ENCODE measurements at regions not wholly inside any gene's neighbourhood (a gene's known extent, or its start where the extent isn't known, plus 50 kb on each side); places are given as distances from the start of the nearest gene placed in this dataset.
"Not testable (repeated sequence)": the region's sequence is repeated elsewhere in the genome, so short reads cannot be mapped to it uniquely, and the experiment has no call there.

DNA sequence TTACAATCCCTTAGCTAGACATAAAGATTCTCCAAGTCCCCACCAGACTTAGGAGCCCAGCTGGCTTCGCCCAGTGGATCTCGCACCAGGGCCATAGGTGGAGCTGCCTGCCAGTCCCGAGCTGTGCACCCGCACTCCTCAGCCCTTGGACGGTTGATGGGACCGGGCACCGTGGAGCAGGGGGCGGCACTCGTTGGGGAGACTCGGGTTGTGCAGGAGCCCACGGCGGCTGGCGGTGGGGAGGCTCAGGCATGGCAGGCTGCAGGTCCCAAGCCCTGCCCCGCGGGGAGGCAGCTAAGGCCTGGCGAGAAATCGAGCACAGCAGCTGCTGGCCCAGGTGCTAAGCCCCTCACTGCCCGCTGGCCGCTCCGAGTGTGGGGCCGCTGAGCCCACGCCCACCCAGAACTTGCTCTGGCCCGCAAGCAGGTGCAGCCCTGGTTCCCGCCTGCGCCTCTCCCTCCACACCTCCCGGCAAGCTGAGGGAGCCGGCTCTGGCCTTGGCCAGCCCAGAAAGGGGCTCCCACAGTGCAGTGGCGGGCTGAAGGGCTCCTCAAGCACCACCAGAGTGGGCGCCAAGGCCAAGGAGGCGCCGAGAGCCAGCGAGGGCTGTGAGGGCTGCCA lies 275.0 kb upstream of the PDE3A start:
- not testable (repeated sequence) for FAIRE-seq

DNA sequence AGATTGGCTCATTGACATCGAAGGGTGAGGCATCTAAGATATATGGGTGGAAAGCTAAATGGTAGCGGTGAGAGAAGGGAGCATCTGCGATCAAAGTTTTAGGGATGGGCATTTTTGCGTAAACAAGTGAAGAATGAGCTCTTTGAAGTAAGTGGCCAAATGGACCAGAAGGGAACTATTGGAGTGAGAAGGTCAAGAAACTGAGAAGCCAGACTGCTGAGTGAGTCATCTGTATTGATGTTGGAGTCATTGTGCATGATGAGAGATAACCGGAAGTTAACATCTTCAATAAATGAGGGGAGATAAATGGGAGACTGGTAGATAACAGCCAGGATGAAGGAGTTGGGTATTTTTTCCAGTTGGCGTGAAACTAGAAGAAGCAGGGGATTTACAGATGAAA lies 271.9 kb upstream of the PDE3A start:
- FAIRE-seq = no peak

DNA sequence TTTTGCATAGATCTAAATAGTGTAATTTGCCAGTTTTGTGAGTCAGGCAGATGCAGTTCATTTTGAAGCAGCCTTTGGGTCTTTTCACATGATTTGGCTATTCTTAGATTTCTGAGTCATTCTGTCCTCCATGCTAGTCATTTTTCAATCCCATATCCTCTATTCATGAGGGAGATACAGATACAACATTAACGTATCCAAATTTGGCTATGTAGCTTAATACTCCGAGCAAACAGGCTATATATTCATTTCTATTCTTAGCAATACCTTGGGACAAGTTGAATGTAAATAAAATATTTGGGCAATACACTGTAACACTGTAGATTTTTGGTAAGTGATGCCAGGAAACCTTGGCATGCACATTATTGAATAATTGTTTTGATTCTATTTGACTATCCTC lies 270.7 kb upstream of the PDE3A start:
- no peak for FAIRE-seq

DNA sequence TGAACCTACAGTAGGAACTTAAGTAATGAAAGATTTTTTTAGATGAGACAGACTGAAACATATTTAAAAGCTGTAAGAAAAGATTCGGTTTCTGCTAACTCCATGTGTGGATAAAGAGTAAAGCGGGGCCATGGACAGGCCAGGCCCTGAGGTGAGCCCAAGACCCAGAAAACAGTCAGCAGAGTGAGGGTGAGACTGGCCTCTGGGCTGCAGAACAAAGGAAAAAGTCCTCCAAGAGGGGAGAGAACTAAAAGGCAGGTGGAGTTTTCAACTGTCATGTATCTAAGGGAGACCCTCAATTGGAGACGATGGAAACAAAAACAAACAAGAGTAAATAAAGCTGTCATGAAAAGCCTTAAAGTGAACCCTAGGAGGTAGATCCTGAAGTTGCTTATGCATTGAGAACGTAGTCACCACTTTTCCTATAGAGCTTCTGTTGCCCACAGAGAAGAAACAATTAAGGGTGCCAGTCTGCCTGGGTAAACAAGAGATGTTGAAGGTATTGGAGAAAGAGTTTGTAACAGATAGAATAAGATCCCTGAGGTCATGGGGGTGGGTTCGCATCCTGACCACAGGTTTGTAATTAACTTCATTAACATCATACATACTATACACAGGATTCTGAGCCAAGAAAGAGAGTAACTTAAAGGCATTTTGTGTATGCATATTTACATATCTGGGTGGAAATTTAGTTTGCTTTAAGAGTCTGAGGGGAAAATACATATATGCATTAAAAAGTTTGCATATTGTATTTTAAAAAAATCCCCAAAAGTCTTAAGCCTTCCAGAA lies 268.7 kb upstream of the PDE3A start:
- FAIRE-seq = no peak

DNA sequence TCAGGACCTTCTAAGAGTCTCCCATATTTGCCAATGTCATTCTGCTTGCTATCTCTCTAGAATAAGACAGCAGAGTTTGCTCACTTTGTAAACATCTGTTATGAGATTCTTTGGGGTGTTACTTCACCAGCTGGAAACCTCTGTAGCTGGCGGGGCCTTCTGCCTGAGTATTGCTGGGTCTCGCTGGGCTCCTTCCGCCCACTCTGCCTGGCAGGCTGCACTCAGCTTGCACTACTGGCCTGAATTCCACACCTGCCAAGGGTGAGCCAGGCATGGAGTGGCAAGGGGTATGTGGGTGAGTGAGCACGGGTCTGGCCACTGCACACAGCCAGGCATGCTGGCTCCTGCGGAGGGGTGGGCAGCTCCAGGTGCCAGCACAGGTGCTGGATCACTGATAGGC lies 267.3 kb upstream of the PDE3A start:
- no peak for FAIRE-seq

DNA sequence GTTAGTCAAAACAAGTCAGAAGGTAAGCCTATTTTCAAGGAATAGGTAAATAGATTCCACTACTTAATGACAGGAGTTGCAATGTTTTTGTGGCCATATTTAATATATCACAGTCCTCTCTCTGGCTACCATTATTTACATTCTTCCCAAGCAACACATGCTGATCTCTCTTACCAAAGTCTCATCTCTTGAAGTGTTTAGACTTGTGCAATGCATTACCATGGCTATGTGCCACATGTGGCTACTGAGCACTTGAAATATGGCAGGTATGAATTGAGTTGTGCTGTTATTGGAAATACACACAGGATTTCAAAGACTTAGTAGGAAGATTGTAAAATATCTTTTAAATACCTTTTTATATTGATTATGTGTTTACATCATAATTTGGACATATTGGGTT lies 262.4 kb upstream of the PDE3A start:
- no peak for FAIRE-seq

DNA sequence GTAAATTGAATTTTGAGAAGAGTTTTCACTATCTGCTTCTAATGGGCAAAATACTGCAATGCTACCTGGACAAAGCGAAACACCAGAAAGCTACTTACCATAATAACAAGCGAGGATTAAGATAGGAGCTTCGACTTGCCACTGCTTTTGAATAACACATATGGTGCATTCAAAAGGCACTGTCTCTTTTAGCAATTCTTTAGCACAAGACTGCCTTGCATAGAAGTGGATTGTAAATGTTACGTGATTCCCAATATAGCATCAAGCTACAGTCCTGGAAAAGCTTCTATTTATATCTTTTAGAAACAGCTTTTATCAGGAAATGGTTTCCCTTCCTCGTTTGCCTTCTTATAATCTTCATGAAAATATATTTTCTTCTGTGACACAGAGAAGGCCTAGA lies 258.7 kb upstream of the PDE3A start:
- FAIRE-seq = no peak

DNA sequence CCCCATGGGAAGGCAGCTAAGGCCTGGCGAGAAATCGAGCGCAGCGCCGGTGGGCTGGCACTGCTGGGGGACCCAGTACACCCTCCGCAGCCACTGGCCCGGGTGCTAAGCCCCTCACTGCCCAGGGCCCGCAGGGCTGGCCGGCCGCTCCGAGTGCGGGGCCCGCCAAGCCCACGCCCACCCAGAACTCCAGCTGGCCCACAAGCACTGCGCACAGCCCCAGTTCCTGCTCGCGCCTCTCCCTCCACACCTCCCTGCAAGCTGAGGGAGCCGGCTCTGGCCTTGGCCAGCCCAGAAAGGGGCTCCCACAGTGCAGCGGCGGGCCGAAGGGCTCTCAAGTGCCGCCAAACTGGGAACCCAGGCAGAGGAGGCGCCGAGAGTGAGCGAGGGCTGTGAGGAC lies 253.0 kb upstream of the PDE3A start:
- FAIRE-seq = not testable (repeated sequence)

DNA sequence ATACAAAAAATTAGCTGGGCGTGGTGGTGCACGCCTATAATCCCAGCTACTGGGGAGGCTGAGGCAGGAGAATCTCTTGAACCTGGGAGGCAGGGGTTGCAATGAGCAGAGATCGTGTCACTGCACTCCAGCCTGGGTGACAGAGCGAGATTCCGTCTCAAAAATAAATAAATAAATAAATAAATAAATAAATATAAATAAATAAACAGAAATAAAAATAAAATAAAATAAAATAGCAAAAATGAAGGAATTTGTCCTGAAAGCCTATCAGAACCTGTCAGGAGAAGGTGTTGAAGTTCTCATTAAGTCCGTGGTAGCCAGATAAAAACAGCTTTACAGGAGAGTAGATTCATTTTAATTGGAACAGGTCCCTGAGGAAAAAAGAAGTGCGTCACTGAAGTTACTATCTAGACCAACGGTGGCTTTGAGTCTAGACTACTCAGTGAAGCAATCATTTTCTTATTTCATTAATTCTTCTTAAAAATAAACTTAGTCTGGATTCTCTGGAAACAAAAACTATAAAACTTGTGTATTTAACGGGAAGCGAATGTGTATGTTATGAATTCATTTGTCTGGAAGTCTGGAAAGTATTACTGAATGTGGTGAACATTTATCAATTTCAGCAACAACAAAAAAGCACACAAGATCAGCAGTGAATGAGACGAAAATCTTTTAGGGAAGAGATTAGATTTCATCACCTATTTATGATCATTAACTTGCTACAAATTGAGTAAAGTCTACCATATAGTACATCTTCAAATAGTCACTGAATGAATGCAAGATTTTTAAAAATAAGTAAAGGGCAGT lies 248.5 kb upstream of the PDE3A start:
- FAIRE-seq = no peak

DNA sequence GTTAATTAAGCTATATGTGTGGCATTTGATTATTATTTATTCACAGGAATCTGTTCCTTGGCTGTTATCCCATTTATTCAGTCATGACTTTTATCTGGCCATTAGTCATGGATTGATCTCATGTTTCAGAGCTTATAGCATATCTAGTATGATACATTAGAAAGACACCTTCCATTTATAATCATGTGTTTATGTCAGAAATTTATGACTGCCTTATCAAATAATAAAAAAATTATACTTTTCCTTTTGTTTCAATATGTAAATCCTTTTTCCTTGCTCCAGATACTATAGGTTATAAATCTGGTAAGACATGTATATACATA lies 248.0 kb upstream of the PDE3A start:
- no peak for FAIRE-seq

DNA sequence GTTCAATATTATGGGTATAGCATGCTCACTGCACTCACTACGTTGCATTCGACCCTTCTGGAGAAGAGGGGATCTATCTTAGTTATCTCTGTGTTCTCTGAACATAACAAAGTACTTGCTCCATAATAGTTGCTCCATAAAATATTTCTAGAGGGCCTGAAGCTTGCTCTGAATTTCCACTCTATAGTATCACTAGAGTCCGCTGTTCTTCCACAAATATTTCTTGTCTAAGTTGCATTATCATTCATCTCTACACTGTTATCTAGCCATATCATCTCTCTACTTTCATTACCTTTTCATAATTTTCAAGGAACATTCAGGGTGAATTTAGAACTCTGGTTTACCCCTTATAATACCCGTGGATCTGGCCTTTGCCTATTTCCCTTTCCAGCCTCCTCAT lies 246.1 kb upstream of the PDE3A start:
- FAIRE-seq = no peak

DNA sequence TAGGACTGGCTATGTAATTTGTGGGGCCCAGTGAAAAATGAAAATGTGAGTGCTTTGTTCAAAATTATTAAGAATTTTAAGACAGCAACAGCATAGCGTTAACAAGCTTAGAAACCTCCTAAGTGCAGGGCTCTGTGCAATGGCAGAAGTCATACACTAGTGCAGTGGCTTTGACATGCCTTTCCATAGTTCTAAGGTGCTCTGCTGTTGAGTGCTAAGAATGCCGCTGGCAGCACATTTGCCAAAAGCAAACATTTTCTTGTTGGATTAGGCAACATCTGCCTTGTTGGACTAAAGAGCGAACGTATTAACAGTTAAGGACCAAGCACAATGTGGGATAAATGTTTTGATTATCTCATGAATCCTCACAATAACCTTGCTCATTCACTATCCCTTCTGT lies 244.9 kb upstream of the PDE3A start:
- no peak for FAIRE-seq

DNA sequence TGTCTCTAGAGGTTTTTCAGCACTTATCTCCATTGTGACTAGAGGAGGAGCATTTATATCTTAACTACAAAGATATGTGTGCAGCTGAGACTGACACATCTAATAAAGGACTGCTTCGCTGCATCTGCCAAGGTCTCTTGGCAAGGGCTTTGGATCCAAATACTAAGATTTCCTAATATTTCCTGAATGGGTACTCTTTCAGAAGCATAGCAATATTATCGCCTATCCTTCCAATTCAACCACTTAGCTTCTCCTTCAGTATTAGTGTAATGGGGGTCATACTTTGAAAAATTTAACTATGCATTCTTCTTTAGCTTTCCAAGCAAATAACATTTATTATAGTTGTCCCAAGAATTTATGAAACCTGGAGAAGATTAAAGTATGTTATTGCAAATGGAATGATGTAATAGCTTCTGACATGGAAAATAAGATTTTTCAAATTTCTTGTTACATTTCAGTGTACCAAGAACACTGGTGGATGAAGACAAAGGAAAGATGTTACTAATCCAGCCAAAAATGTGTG lies 243.0 kb upstream of the PDE3A start:
- FAIRE-seq = no peak

DNA sequence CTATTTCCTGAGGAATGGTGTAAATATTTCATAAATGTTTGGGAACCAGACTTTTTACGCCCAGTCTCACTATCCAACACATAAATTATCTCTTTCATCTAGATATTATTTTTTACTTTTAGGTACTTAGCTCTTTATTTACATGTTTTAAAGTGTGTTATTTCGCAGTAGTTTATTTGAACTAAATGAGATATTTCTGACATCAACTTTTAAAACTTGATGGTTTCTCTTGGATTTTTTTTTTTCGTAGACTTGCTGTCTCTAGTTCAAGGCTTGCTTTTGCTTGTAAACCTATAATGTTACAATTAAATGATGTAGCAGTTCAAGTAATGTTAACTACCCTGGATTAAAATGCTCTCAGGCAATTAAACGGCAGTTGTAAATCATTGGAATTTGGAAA lies 241.7 kb upstream of the PDE3A start:
- FAIRE-seq = no peak

DNA sequence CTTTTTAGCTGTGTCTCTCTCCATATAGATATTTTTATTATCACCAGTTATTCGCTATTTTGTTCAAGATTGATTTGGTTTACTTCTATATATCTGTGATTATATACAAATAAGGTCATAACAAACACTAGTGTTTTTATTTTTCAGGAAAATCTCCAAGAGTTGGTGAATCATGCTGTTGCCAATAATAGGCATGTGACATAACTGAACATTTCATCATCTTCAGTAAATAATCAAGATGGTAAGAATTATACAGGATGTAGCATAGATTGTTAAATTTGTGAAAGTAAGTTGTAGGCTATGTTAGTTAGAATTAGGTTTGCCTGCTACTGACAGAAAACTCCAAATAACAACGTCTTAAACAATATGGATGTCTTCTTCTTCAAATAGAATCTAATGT lies 240.9 kb upstream of the PDE3A start:
- FAIRE-seq = no peak

DNA sequence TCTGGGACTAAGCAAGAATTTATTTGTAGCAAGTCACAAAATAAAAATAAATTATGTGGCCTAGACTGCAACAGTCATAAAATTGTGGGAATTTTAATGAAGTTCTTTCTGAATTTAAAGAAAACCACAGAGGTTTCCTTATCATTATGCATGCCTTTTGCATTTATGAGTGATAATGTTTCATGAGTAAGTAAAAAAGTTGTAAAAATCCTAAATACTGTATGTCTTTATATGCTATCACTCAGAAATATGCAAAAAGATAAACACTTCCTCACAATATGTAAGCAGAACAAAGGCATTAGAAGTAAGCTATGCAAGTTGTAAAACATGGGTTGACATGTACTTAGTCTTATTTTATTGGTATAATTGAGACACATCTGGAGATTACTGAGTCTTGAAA lies 239.4 kb upstream of the PDE3A start:
- no peak for FAIRE-seq

DNA sequence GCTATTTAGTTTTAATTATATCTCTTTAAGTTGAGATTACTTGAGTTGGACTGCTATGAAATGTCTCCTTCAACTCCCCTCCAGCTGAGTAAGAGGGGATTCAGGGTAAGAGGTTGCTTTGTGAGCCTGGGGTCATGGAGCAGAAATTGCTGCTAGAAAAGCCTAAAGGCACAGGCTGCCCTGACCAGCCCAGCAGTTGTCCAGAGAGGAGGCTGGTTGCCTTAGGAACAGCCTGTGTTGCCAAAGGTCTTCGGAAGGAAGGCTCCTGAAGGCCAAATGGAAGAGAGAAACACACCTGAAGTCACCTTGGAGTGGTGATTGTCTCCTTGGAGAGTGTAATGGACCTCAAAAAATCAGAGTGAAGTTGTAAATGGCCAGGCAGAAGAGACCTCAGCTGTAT lies 235.5 kb upstream of the PDE3A start:
- no peak for FAIRE-seq

DNA sequence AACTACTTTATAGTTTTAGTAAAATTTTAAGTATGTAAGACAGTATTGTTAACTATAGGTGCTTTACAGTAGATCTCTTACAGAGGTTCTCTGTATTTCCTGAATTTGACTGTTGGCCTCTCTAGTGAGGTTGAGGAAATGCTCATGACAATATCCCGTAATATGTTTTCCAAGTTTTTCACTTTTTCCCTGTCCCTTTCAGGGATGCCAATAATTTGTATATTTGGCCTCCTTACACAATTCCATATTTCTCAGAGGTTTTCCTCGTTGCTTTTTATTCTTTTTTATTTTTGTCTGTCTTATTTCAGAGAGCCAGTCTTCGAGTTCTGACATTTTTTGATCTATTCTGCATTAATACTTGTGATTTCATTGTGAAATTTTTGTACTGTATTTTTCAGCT lies 233.7 kb upstream of the PDE3A start:
- FAIRE-seq = no peak

DNA sequence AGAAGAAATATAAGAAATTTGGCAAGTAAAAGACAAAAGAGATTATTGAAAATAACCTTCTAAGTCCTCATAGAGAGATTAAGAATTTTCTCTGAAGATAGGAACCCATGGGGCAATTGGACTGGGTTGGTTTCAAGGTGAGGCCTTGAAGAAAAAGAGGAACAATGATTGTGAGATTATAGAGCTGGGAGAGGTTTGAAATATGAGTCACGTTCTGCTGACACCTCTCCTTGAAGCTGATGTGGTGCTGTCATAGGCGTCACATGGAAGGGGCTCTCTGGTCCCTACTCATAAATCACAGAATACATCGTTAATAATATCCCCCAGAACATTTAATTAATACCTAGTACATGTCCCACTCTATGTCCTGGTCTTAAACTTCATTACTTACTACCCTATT lies 227.6 kb upstream of the PDE3A start:
- FAIRE-seq = no peak

DNA sequence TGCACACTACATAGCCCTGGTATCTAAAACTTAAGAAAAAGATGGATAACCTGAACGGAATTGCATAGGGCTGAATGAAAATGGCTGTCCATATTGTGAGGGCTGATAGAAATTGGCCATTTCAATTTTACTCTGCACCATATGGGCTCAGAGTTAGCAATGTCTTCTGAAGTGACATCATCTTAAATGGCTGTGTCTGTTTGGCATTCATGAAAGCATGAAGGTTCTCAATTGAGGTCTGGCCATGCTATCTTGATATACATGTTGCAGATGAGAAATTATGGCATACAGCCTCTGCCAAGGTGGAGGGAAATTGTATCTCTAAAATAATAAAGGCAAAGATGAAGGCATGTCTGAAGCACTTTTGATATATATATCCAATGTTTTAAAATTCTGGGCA lies 226.0 kb upstream of the PDE3A start:
- FAIRE-seq = no peak

DNA sequence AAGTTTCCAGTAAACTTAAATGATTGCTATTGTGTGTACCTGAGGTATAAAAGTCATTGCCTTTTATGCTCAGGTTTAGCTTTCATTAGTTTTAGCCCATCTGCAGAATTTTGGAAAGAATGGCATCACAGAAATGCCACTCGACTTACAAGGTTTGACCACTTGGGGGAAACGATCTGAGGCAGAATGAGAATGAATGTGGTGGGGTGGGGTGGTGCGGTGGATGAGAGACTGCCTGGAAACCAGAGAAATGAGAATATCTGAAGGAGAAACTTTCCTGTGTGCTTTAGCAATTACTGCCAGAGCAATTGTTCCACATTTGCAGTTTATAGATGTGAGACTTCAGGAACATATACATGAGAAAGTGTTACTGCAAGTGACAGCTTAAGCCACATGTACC lies 225.4 kb upstream of the PDE3A start:
- no peak for FAIRE-seq

DNA sequence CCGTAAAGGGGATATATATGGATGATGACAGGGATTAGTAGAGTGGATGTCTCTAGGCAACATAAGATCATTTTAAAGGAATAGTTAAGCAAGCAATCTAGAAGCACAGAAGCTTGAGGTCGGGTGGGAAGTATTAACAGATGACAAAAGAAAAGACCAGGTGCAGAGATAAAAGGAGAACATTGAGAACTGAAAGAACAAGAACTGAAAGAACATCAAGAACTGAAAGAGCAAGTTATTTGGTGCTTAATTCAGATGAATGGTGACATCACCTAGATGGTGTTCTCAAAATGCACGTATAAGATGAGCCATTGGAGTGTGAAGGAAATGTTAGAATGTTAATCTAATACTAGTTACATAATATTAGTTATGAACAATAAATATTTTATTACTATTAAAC lies 224.0 kb upstream of the PDE3A start:
- no peak for FAIRE-seq

DNA sequence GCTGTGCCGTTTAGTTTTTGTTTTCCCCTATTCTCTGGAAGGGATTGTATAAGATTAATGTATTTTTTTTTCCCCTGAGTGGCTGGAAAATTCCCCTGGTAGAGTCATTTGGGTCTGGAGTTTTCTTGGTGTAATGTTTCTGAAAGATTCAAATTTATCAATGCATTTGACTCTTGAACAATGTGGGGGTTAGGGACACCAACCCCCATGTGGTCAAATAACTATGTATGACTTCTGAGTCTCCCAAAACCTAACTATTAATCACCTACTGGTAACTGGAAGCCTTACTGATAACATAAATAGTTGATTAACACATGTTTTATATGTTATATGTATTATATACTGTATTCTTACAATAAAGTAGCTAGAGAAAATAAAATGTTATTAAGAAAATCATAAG lies 220.1 kb upstream of the PDE3A start:
- FAIRE-seq = no peak

DNA sequence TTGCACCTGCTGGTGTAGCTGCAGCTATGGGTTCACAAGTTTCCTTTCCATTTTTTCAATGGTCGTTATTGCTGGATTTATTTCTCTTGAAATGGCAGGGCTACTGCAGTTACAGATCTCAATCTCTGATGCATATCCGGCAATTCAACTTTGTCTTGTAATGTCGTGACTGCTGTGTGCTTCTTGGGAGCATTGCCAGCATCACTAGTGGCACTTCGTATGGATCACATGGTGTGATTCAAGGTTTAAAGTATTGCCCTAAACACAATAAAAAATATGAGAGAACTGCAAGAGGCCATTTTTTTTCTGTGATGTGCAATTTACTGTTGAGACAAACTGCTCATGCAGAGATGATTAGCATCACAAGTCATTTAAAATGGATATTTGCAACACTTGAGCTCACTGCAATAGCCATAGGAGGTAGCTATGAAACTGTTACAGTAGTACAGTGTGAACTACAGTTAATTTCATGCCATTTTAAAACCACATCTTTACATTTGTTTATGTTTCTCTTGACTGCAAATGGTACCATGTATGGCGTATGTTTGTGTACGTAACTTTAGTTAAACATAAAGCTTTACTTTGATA lies 217.4 kb upstream of the PDE3A start:
- FAIRE-seq = no peak

Data from TTC549 (cell line).